NB4 (cell line): ENCODE measurements at regions not wholly inside any gene's neighbourhood (a gene's known extent, or its start where the extent isn't known, plus 50 kb on each side); places are given as distances from the start of the nearest gene placed in this dataset.
A peak's percentile ranks its signal among the peaks of the same experiment; 100 is the strongest.

ENCODE experiments used
- DNase-seq: peaks from one replicate; pipeline ENCODE4 v3.0.0; 2010; ENCODE audit warnings: low read depth
- H3K4me3 ChIP-seq: one replicate; pipeline ENCODE4 v1.5.1; 2011; ENCODE audit warnings: mild to moderate bottlenecking, low read depth, low read length, moderate library complexity
- CTCF ChIP-seq: IDR thresholded peaks from one replicate; pipeline ENCODE4 v1.5.1; 2012; ENCODE audit warnings: low read depth, low read length
- MAX ChIP-seq: IDR thresholded peaks from 2 replicates; pipeline ENCODE4 v1.6.1; 2011; ENCODE audit warnings: low read depth, low read length
- MYC ChIP-seq: IDR thresholded peaks from 2 replicates; pipeline ENCODE4 v1.6.1; 2011; ENCODE audit warnings: low read depth, low read length
- POLR2A ChIP-seq: IDR thresholded peaks from 2 replicates; pipeline ENCODE4 v1.6.1; 2011; ENCODE audit warnings: mild to moderate bottlenecking; ENCODE audit not compliant: insufficient read length; ENCODE audit errors: extremely low read depth

- no peak for TF ChIP-seq MAX
- TF ChIP-seq MYC = no peak
- TF ChIP-seq POLR2A = no peak
- TF ChIP-seq CTCF = no peak
- H3K4me3 ChIP-seq = no peak overlapping the region
- DNase-seq = no peak
Observed at GRCh38 chr20:60115451-60115850, 157.2 kb downstream of the CDH26 start.

GRCh38 chr20:60116128-60116909 lies 158.1 kb downstream of the CDH26 start:
- TF ChIP-seq POLR2A = no peak
- no peak for TF ChIP-seq MAX
- TF ChIP-seq CTCF = no peak
- TF ChIP-seq MYC = no peak
- peak overlapping the region; percentile 63 for H3K4me3 ChIP-seq
- DNase-seq = peak; percentile 63

- DNase-seq = peak; percentile 84
- peak overlapping the region; percentile 63 for H3K4me3 ChIP-seq
- TF ChIP-seq POLR2A (no peak), MAX (peak; percentile 38; the same call in 1 of the 2 replicates)
Observed at GRCh38 chr20:60117065-60117464, 158.8 kb downstream of the CDH26 start.

- no peak overlapping the region for H3K4me3 ChIP-seq
- no peak for TF ChIP-seq CTCF
- TF ChIP-seq MAX = no peak
- TF ChIP-seq MYC = no peak
- no peak for TF ChIP-seq POLR2A
- DNase-seq = no peak
Observed at GRCh38 chr20:60121903-60122302, 163.7 kb downstream of the CDH26 start.

GRCh38 chr20:60122671-60123070 lies 164.4 kb downstream of the CDH26 start:
- no peak for DNase-seq
- TF ChIP-seq MYC = no peak
- TF ChIP-seq POLR2A = no peak
- TF ChIP-seq CTCF = no peak
- TF ChIP-seq MAX = no peak
- no peak overlapping the region for H3K4me3 ChIP-seq

- no peak overlapping the region for H3K4me3 ChIP-seq
- no peak for TF ChIP-seq MYC
- TF ChIP-seq POLR2A = no peak
- no peak for DNase-seq
Observed at GRCh38 chr20:60123096-60123495, 164.9 kb downstream of the CDH26 start.

GRCh38 chr20:60123652-60124051 lies 165.4 kb downstream of the CDH26 start:
- H3K4me3 ChIP-seq = no peak overlapping the region
- TF ChIP-seq MYC (no peak), POLR2A (no peak), CTCF (no peak), MAX (no peak)
- DNase-seq = no peak
